WERI-Rb-1 (cell line): ENCODE measurements at regions not wholly inside any gene's neighbourhood (a gene's known extent, or its start where the extent isn't known, plus 50 kb on each side); places are given as distances from the start of the nearest gene placed in this dataset.

ENCODE experiments used
- DNase-seq: peaks from one replicate; pipeline ENCODE4 v3.0.0-alpha.2; 2020
- H3K27ac ChIP-seq: fragments of 250-450 bp; sonication (Bioruptor Pico); 2 replicates; pipeline ENCODE4 v1.5.1; 2020; ENCODE audit warnings: mild to moderate bottlenecking, moderate library complexity
- H3K27me3 ChIP-seq: fragments of 250-450 bp; sonication (Bioruptor Pico); 2 replicates; pipeline ENCODE4 v1.5.1; 2021; ENCODE audit warnings: mild to moderate bottlenecking, low read depth, moderate library complexity; ENCODE audit not compliant: insufficient read depth, severe bottlenecking
- H3K36me3 ChIP-seq: fragments of 250-450 bp; sonication (Bioruptor Pico); 2 replicates; pipeline ENCODE4 v1.5.1; 2020; ENCODE audit warnings: mild to moderate bottlenecking, moderate library complexity
- H3K4me3 ChIP-seq: 2 replicates; pipeline ENCODE4 v1.5.1; 2011; ENCODE audit warnings: low read depth, mild to moderate bottlenecking, control low read depth, low read length
- H3K9me3 ChIP-seq: fragments of 250-450 bp; sonication (Bioruptor Pico); 2 replicates; pipeline ENCODE4 v1.5.1; 2021; ENCODE audit warnings: mild to moderate bottlenecking, moderate library complexity; ENCODE audit not compliant: severe bottlenecking
- CTCF ChIP-seq: IDR thresholded peaks from 2 replicates; pipeline ENCODE4 v1.5.1; 2011; ENCODE audit warnings: low read depth, mild to moderate bottlenecking, control low read depth, inconsistent platforms, low read length

DNA sequence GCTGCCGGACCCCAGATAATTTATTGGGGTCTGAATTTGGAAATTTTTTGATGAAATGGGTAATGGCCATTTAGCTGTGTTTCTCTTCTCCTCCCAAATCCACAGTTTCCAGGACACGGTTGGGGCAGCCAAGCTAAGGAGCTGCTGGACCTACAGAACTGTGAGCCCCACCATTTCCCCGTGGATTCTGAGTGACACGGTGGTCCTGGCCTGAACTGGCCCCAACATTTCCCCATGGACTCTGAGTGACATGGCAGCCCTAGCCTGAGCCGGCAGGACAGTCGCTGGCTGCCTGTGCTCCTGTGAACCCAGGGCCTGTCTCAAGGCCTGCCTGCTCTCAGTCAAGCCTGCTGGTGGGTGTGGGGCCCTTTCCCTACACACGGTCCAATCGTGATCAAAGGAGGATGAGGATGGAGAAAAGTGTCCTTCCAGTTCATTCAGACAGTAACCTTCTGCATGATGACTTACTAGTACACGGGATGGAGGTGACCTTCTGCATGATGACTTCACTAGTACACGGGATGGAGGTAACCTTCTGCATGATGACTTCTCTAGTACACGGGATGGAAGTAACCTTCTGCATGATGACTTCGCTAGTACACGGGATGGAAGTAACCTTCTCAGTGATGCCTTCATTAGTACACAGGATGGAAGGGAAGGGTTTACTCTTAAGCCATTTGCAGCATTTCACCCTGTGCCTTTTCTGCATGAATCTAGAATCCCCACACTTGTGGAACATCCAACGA, 359.9 kb downstream of the GLRX3 start:
- no peak for DNase-seq
- Histone ChIP-seq H3K27me3 (no peaks in the 10 kb centered on the region), H3K36me3 (no peaks in the 10 kb centered on the region), H3K4me3 (no peak overlapping the region), H3K9me3 (no peaks in the 10 kb centered on the region), H3K27ac (no peak overlapping the region)
- TF ChIP-seq CTCF, result no peak

DNA sequence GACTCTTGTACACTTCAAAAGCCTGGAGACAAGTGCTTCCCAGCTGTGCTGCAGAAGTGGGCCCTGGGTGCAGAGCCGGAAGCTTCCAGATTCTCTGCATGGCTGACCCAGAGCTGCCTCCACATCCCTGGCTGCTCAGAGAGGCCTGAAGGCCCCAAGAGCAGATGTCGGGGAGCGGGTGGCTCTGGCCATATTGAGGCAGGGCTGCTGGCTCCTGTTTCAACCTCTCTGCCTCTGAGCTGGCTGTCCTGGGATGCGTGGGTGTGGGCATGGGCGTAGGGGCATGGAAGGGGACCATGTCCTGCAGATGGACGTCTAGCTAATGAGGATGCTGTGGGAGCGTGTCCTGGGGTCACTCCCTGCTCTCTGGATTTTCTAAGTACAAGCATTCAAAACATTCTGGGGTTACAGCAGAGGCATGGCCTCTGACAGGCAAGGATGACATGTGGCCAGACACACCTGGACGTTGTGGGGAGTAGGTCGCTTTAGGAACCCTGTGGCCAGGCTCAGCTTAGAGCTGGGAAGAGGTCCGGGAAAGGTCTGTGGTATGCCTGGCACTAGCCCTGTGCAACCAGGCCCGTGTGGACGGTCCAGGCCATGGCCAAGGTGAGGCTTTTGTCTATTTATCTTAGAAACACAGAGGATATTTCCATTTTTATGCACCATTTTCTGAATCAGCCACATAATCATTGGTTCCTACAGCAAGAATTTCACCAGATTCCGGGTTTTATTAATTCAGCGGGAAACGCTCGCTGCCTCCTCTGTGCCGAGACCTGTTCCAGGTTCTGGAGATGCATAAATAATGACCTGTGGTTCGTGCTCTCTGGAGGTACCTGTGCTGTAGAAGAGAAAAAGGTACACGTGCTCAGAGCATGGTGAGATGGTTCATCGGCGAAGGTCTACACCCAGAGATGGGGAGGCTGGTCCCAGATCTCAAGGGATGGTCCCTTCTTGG, 361.1 kb downstream of the GLRX3 start:
- TF ChIP-seq CTCF, result no peak
- H3K27ac ChIP-seq, result no peak overlapping the region
- H3K36me3 ChIP-seq, result no peaks in the 10 kb centered on the region
- no peak for DNase-seq
- no peak overlapping the region for H3K4me3 ChIP-seq
- H3K27me3 ChIP-seq, result no peaks in the 10 kb centered on the region
- no peaks in the 10 kb centered on the region for H3K9me3 ChIP-seq

DNA sequence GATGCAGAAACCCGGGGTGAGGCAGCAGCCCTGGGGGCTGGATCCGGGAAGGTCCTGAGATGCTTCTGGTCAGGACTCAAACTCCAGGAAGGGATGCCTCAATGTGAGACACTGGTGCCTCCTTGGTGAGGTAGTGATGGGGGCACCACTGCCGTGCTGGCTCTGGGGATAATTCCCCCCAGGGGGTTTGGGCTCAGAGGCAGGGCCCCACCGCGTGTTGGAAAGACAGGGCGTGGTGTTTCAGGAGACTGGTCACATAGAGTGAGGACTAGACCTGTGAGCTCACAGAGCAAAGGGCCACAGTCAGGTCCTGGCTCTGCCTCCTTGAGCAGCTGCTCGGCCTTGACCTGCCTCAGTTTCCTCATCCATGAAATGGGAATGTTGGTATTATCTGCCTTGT, 361.9 kb downstream of the GLRX3 start:
- Histone ChIP-seq H3K27ac (no peak overlapping the region), H3K9me3 (no peaks in the 10 kb centered on the region), H3K36me3 (no peaks in the 10 kb centered on the region), H3K4me3 (no peak overlapping the region), H3K27me3 (no peaks in the 10 kb centered on the region)
- TF ChIP-seq CTCF, result no peak
- DNase-seq, result no peak

DNA sequence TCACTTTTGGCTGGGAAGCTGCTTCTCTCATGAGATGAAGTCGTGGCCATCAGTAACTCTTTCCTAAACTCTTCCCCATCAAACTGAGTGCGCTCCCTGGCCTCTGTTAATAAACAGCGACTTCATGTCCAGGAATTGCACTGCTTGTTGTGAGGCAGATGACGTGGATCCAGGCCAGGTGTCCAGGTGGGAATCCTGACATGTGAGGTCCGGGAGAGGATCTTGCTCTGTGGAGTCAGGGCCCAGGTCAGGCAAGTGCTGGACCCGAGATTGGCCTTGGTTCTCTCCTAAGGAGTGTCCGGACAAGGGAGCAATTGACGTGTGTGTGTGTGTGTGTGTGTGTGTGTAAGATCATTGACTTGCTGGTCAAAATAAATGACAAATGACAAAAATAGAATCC, 362.7 kb downstream of the GLRX3 start:
- no peak for TF ChIP-seq CTCF

GRCh38 chr10:130499541-130499940, 363.4 kb downstream of the GLRX3 start:
- DNase-seq, result no peak
- Histone ChIP-seq H3K4me3 (no peak overlapping the region), H3K27me3 (no peaks in the 10 kb centered on the region), H3K27ac (no peak overlapping the region), H3K9me3 (peaks cover 4% of the 10 kb centered on the region), H3K36me3 (no peaks in the 10 kb centered on the region)
- no peak for TF ChIP-seq CTCF

More for the DNA sequence above, 362.7 kb downstream of the GLRX3 start:
- Histone ChIP-seq H3K27ac (no peak overlapping the region), H3K9me3 (peaks cover 4% of the 10 kb centered on the region), H3K27me3 (no peaks in the 10 kb centered on the region), H3K4me3 (no peak overlapping the region), H3K36me3 (no peaks in the 10 kb centered on the region)
- no peak for DNase-seq
